Cardiac fibroblast (primary cell): ENCODE measurements at regions not wholly inside any gene's neighbourhood (a gene's known extent, or its start where the extent isn't known, plus 50 kb on each side); places are given as distances from the start of the nearest gene placed in this dataset.
"Not testable (repeated sequence)": the region's sequence is repeated elsewhere in the genome, so short reads cannot be mapped to it uniquely, and the experiment has no call there.

Experiments used
- DNase-seq, 2 donors: peaks; one replicate each; pipeline versions ENCODE4 v3.0.0 to v3.0.0-alpha.2; 2010; ENCODE audit warnings: low read depth in 2 of 2
- H3K4me3 ChIP-seq, 2 donors: replicated peaks in 1 of 2; 1 replicate in 1 of 2; 2 replicates in 1 of 2; pipeline ENCODE4 v1.5.1; 2011; ENCODE audit warnings: low read depth in 2 of 2, low read length in 2 of 2, mild to moderate bottlenecking in 2 of 2, moderate library complexity in 1 of 2
- CTCF ChIP-seq: IDR thresholded peaks from one replicate; pipeline ENCODE4 v1.5.1; 2011; ENCODE audit warnings: low read depth, mild to moderate bottlenecking, low read length, inconsistent platforms

GRCh38 chr20:41690702-41691101 is 72.5 kb upstream of the CHD6 start:
- H3K4me3 ChIP-seq: no peak overlapping the region
- no peak for DNase-seq
- TF ChIP-seq CTCF: no peak

- DNase-seq: no peak
- TF ChIP-seq CTCF: no peak
- H3K4me3 ChIP-seq: no peak overlapping the region
Measured at GRCh38 chr20:41686961-41687360, 68.8 kb upstream of the CHD6 start.

GRCh38 chr20:41685145-41685544 is 67.0 kb upstream of the CHD6 start:
- H3K4me3 ChIP-seq, DNase-seq: not testable (repeated sequence)

GRCh38 chr20:41678799-41679198 is 60.6 kb upstream of the CHD6 start:
- no peak for DNase-seq
- no peak overlapping the region for H3K4me3 ChIP-seq
- TF ChIP-seq CTCF: no peak

GRCh38 chr20:41672282-41672681 is 54.1 kb upstream of the CHD6 start:
- no peak for TF ChIP-seq CTCF
- H3K4me3 ChIP-seq: no peak overlapping the region
- DNase-seq: no peak

- H3K4me3 ChIP-seq: no peak overlapping the region
- no peak for TF ChIP-seq CTCF
- DNase-seq: no peak
Measured at GRCh38 chr20:41671143-41671542, 53.0 kb upstream of the CHD6 start.

GRCh38 chr20:41670631-41671030 is 52.5 kb upstream of the CHD6 start:
- TF ChIP-seq CTCF: no peak
- DNase-seq: no peak
- no peak overlapping the region for H3K4me3 ChIP-seq
